ENCODE measurements at regions not wholly inside any gene's neighbourhood (a gene's known extent, or its start where the extent isn't known, plus 50 kb on each side); places are given as distances from the start of the nearest gene placed in this dataset.

DNA sequence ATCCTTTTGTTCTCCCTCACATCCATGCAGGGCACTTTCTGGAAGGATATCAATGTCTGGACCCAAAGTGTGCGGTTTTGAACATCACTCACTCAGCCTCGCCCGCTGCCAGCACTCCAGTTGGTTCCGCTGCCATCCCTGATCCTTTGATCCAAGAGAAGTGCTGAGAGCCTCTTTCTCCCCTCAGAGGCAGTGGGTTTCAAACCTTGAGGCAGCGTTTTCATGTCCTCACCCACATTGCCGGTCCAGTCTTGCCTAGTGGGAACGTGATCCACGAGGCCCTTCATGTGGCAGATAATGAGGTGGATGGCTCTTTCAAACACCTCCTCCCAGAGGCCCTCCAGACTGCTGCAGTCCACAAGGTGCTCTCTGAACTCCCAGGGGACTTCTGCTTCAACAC, 122.2 kb downstream of the ACTL8 start:
- no peak for DNase-seq

DNA sequence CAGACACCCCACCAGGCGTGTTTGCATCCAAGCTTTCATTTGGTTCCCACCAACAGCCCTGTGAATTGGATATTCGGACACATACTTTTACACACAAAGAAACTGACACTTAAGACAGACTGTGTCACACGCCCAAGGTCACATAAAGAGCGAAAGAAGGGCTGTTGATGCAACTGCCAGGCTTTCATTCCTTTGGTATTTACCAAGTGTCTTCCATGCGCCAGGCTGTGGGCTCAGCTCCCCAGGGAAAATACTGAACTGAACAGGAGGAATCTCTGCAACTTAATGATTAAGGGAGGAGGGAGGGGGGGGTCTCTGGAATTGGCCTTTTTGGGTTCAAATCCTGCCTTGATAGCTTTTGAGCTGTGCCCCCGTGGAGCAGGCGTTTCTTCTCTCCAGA, 122.8 kb downstream of the ACTL8 start:
- DNase-seq: no peak

DNA sequence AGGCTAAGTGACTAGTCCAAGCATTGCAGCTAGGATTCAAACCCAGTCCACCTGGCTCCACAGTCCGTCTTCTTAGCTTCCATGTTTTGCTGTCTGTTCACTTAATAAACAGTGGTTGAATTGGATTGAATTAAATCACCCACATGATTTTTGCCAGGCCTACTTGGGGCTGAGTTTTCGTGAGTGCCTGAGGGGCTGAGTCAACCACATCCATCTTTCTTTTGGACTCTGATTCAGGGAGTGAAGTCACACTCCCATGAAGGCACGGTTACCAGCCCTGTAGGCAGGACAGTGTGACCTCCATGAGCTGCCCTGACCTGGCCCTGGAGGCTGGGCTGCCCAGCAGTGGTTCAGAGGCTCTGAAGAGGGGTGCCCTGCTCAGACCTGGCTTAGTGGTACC, 123.7 kb downstream of the ACTL8 start:
- no peak for DNase-seq

DNA sequence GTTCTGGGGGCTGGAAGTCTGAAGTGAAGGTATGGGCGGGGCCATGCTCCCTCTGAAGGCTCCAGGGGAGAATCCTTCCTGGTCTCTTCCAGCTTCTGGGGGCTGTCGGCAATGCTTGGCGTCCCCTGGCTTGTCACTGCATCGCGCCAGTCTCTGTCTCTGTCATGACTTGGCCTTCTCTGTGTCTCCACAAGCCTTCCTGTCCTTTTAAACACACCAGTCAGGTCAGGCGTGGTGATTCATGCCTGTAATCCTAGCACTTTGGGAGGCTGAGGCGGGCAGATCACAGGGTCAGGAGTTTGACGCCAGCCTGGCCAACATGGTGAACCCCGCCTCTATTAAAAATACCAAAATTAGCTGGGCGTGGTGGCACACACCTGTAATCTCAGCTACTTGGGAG, 125.3 kb downstream of the ACTL8 start:
- no peak for DNase-seq

DNA sequence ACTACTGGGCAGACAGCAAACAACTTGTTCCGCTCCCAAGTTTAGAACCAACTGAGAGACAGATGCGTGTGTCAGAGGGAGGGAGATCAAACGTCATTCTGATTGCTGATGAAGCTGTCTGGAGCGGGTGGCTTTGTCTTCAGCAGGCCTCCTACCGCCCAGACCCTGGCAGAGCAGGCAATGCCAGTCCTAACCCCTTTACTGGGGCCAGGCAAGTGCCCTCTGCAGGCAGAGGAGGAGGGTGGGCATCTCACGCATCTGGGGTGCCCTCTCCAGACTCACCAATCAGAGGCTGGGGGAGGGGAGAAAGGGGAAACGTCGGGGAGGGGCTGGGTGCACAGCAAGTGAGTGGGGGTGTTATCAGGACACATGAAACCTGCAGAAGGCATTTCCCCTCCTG, 126.6 kb downstream of the ACTL8 start:
- no peak for DNase-seq

DNA sequence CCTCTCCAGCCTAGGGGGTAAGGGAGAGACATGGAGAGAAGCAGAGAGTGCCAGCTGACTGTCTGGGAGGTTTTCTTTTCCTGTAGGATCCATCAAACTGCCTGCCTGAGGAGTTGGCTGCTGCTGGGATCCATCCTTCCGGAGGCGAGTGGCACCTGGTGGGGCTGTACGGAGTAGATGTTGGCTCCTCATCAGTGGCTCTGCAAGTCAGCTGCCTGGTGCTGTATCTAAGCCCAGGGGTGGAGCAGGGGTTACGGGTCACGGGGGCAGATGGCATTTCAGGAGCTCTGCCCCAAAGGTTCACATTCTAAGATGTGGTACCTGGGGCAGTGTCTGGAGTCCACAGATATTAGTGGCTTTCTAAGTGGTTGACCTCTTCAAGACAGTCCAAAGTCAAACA, 128.0 kb downstream of the ACTL8 start:
- DNase-seq: no peak

DNA sequence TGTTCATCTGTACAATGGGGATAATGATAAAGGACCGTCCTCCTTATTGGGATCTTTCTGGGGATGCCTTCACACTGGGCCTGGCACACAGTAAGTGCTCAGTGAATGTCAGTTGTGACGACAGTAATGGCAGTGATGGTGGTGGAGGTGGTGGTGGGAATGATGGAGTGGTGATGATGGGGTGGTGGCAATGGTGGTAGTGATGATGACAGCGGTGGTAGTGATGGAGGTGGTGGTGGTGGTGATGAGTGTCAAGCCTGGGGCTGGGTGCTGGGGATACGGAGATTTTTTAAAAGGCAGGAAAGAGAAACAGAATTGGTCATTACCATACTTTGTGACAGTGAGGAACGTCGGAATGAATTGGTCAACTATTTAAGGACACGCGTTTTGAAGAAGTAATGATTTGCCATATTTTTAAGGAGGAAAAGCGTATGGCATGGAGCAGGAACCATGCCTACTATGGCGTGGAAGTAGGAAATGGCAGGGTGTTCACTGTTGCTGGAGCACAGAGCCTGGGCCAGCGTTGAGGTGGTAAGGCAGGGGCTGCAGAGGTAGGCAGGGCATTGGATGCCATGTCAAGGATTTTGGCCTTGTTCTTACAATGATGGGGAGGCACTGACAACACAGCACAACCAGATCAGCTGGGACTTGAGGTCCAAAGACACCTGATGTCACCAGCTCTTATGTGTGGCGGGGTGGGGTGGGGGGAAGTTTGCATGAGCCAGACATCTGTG, 128.7 kb downstream of the ACTL8 start:
- DNase-seq: no peak

DNA sequence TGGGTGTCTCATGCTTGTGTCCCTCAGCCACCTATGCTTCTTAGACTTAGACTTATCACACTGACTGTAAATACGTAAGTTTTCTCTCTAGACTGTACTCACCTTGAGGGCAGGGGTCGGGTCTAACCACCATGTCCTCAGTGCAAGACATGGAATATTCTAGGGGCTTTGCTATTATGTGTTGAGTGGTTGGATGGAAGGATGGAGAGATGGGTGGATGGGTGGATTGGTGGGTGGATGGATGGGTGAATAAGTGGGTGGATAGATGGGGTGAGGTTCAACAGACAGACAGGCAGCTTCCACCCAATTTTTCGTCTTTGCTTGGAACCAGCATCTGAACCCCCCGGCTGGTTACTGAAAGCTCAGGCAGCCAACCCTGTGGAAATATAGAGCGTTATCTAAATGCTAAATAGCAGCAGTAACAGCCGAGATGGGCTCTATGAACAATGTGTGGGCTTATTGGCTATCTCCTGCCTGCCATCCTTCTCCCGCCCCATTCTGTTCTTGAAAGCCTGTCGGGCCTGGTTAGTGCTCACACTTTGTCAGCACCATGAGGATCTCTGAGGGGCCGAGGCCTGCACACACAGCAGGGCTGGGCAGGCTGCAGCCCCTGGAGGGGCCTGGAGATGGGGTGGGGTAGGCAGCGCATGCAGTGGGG, 130.7 kb downstream of the ACTL8 start:
- DNase-seq: no peak

DNA sequence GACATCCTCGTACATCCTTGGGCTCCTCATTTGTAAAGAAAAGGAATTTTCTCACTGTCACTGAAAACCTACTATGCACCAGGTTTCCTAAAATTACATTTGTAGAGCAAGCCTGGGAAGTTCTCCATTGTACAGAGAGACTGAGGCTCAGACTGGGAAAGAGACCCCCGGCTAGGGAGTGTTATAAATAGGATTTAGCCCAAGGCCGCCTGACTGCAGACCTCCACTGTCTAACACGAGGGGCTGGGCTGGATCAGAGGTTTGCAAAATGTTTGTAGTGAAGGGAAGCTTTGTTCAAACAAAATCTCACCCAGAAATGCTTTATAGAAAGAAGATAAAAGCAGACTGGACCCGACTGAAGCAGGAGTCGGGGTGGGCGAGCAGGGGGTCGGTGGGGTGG, 131.3 kb downstream of the ACTL8 start:
- no peak for DNase-seq

DNA sequence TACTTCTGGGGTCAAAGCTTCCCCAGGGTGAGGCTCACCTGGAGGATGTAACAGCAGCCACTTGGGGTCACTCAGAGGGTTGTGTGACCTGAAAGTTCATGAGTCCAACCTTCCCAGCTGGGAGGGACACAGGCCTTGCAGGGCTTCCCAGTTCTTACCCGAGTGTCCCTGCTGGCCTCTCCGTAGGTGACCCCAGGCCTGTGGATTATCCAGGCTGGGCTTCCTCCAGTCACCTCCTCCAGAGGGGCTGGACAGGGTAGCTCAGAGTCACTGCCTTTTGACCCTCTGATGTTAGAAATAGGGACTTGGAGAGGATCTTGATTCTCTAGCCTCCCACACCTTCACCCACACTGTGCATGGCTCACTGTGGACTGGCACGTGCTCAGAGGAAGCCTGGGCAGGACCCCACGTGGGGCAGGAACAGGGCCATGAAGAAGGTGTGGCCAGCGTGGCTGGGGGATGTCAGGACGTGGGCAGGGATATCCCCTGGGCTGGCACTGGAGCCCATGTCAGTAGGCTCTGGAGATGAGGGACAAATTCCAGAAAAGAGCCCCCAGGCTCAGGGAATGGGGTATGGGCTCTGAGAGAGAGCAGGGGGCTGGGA, 131.8 kb downstream of the ACTL8 start:
- DNase-seq: no peak

DNA sequence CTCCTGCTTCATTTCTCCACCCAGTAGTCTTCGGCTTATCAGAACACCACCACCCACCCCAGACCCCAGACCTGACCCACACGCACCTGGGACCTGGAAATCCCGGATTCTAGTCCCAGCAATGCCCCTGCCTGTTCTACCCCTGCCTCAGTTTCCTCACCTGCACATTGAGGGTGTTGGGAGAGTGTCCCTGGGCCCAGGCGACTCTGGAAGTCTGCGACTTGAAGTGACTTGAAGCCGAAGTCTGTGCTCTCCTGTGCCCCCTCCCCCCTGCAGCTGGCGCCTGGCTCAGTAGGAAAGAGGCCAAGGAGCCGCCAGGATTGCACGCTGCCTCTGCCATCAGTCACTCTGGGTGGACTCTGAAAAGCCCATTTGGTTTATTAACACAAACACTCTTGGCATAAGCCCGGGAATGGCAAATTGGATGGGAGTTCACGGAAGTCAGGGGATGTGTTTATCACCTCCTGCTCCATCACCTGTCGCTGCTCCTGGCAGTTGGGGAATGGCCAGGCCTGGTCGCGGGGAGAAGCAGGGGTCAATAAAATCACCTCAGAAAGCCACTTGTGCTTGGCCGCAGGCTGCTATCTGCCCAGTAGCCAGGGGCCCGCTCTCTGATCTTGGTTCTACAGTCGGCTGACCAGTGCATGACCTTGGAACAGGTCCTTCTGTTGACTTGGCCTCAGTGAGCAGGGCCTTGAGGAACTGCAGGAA, 132.7 kb downstream of the ACTL8 start:
- no peak for DNase-seq

DNA sequence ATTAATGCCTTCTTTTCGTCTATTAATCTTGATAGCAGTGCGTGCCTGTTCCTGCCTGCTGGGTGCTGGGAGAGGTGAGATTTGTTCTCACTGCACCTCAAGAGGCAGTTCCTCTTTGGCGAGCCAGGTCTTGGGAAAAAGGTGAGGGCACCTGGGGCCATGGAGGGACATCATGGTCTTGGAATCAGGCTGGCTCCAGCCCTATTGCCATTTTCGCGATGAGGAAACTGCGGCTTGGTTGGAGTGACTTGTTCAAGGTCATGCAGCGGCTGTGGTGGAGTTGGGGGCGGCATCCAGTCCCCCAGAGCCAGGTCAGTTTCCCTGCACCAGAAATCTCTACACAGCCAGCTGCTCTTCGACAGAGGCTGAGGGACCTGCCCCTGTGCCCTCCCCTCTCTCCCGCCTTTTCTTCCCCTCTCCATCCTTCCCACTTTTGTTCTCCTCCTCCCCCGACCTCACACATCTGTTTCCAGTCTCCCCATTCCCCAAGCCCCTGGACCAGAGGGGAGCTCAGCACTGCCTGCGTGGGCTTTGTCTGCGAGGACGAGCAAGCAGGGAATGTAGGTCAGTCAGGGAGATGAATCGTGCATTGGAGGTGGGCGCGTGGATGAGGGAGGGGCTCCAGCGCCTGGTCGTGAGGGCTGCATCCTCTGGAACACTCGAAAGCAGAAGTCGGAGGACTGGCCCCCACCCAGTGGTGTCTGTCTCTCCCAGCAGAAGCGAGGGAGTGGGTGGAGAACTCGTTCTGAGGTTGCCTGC, 135.1 kb downstream of the ACTL8 start:
- no peak for DNase-seq

DNA sequence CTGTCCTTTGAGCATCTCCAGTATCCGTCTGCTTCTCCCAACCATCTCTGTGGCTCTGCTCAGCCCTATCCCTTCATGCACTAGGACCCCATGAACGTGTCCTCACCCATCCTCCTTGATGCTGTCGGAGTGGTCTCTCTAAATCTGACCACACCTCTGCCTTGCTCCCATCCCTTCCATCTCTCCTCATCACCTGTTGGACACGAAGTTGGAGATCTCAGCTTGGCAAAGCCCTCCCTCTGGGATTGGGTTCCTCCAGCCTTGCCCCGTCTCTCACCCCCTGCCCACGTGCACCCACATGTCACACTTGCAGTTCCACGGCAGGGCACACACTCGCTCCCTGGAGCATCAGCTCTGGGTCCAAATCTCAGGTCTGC, 135.7 kb downstream of the ACTL8 start:
- DNase-seq: no peak

DNA sequence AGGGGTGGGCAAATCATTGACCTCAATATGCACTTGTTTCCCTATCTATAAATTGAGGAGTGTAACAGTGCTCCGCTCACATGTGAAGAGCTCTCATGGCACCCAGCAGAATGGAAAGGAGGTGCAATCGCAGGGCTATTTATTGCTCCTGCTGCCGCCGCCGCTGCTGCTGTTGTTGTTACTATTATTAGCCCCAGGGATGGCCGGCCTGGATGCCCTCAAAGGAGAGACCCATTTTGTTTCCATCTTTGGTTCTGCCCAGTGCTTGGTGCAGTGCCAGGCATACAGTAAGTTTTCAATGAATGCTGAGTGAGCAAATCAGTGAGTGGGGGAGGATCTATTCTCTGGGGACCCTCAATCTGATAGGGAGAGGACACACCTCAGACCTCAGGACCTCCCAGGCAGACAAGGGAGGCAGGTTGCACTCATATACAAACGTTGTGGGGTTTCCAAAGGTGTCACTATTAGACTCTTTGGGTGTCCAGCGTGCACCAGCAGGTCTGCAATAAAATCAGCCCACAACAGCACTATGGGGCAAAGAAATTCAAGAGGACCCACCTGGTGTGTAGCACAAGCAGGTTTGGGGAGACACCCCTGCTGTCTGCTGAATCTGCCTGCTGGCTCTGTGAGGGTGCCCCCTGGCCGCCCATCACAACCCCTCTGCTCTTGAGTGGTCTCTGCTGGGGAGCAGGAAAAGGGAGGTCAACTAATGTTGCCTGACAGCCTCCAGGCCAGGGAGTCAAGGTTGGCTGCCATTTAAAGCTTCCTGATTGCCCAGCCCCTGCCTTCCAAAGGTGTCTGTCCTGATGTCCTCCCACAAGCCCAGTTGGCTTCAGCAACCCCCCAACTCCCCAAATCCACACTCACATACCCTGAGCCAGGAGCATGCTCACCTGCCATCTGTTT, 136.3 kb downstream of the ACTL8 start:
- DNase-seq: no peak

DNA sequence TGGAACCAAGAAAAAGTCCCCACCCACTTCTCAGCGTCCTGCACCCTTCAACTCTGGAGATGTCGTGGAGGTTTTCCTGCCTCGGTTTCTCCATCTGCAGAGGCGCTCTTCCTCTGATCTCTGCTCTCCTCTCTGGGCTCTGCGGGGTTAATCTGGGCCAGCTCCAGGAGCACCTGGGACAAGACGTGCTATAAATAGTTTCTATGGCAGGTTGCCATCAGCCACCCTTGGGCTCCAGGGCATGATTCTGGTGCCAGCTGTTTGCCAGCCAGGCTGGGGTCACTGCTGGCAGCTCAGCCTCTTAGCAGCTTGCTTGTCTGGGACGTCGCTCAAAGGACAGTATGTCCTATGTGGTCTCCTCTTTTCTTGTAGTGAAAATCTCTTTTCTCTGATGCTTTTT, 137.1 kb downstream of the ACTL8 start:
- DNase-seq: no peak

DNA sequence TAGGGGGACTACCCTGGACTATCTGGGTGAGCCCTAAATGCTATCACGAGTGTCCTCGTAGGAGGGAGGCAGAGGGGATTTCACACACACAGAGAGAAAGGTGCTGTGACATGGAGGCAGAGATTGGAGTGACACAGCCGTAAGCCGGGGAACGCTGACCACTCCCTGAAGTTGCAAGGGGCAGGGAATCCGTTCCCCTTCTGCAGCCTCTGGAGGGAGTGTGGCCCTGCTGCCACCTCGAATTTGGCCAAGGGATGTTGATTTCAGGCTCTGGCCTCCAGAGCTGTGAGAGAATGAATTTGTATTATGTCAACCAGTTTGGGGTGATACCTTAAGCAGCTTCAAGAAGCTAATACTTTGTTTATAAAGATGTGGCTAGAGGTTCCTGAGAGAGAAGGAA, 137.7 kb downstream of the ACTL8 start:
- DNase-seq: no peak

DNA sequence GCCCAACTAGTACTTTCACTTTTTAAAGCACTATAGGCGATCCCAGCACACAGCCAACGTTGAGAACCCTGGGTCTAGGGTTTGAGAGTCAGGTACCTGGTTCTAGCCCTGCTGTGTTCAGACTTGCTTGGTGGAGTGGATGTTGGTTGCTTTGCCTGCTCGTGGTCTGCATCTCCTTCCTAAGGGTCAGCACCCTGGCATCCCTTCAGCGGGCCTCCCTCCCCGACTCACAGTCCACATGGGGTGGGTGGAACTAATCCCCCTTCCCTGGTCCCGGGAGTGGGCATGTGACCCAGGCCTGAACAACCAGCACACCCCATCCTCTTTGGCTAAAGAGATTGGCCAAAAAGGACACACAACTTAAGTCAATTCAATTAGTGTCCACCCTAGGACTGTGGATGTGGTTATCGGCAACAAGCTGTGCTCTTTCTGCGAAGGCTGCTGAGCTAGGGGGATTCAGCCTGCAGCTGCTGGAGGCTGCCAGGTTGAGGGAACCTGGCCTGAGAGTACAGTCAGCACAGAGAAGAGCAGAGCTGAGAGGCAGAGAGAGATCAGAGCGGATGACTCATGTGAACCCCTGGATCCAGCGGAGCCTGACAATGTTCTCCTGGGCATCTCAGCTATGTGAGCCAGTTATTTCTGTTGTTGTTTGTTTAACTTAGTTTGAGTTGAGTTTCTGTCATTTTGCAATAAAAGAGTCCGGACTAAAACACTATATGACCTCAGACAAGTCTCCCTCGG, 138.9 kb downstream of the ACTL8 start:
- no peak for DNase-seq

DNA sequence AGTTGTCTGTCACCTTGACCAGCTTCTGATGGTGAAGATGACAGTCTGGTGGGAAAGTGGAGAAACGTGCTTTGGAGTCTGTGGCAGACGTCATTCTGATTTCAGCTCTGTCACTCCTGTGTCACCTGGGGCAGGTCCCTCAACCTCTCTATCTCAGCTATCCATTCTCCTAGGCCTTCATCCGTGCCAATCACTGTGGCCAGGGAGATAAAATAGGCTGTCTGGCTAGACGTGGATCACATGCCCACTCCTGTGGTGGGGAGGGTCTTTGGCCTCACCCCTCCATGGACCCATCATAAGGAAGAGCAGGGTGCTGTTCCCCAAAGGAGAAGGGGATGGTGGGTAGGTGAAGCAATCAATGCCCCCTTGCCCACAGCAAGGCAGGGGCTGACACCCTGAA, 140.3 kb downstream of the ACTL8 start:
- DNase-seq: no peak

DNA sequence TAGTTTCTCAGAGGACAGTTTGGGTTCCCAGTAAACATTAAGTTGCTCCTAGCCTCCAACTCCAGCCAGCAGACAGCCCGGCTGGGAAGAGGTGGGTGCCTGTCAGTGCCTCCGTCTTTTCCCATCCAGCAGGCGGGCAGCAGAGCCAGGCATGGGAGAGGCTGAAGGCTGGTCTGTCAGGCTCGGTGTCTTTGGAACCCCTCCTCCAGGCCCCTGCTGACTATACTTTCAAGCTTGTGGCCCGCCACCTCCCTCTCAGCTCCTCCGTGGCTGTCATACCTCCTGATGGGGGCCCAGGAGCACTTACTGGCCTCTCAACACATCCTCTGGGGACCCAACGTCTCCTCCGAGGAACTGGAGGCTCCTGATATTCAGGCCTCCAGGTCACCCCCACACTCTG, 140.9 kb downstream of the ACTL8 start:
- DNase-seq: no peak

DNA sequence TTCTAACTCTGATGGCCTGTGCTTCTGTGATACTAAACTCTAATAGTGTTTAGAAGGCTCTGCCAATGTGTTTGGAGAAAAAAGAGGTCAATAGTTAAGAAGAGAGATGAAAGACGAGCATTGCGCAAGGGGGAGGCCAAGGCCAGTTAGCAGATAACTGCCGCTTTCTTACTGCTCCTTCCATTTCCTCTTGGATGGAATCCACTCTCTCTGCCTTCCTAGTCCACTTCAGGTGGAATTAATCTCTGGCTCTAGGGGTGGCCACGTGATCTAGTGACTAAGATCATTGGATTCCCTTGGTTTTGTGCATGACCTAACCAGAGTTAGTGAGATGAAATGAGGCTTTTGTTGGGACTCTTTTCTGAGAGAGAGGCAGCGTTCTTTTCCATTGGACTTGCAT, 148.3 kb downstream of the ACTL8 start:
- DNase-seq: no peak

DNA sequence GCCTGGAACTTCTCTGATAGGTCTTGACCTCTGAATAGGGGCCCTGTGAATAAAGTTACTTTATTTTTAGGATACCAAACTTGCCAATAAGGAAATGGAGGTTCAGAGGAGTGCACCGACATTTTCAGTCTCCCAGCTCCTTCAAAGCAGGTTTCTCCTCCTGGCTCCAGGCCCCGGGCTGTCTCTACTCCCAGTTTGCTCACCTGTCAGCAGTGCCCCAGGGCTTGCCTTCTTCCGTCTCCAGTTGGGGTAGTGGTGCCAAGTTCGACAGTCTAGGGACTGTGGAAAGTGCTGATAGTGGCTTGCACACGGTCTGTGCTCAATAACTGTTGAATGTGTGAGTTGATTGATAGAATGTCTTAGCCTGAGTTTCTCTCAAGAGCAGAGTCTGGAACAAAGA, 149.2 kb downstream of the ACTL8 start:
- no peak for DNase-seq

Measured in inflammatory macrophage treated with lipopolysaccharide for 4 hours (primary cell).